ENCODE measurements at regions not wholly inside any gene's neighbourhood (a gene's known extent, or its start where the extent isn't known, plus 50 kb on each side); places are given as distances from the start of the nearest gene placed in this dataset.

GRCh38 chr21:10466200-10466599, 55.2 kb upstream of the TPTE start:
- TF ChIP-seq YY1 (IDR thresholded peaks at IDR 0.05; ENCODE audit: low read depth) (no peak), EP300 (IDR thresholded peaks at IDR 0.05; ENCODE audit: borderline replicate concordance) (no peak), FOXM1 (IDR thresholded peaks at IDR 0.05; ENCODE audit: borderline replicate concordance, low read depth) (no peak), CEBPB (IDR thresholded peaks at IDR 0.05) (no peak), ZBTB7A (IDR thresholded peaks at IDR 0.05; ENCODE audit: low read depth) (no peak), REST (IDR thresholded peaks at IDR 0.05; ENCODE audit: low read depth) (no peak), MAX (IDR thresholded peaks at IDR 0.05) (no peak), EGR1 (IDR thresholded peaks at IDR 0.05) (no peak), TEAD4 (IDR thresholded peaks at IDR 0.05) (no peak), TCF12 (IDR thresholded peaks at IDR 0.05; ENCODE audit: low read depth) (no peak), USF1 (IDR thresholded peaks at IDR 0.05) (no peak), RAD21 (IDR thresholded peaks at IDR 0.05; ENCODE audit: low read depth) (no peak), TAF1 (IDR thresholded peaks at IDR 0.05; ENCODE audit: low read depth) (no peak), NFIC (IDR thresholded peaks at IDR 0.05) (no peak), CREB1 (IDR thresholded peaks at IDR 0.05; ENCODE audit: low read depth) (no peak)

Data from Ishikawa (cell line).